Mesenchymal stem cell (in vitro differentiated cells and primary cell): ENCODE measurements at regions not wholly inside any gene's neighbourhood (a gene's known extent, or its start where the extent isn't known, plus 50 kb on each side); places are given as distances from the start of the nearest gene placed in this dataset.

ENCODE experiments used
- DNase-seq: peaks from one replicate; pipeline ENCODE4 v3.0.0-alpha.2; 2013
- H2AFZ ChIP-seq: one replicate; pipeline ENCODE4 v1.6.1; 2013; ENCODE audit warnings: low read depth, mild to moderate bottlenecking, control low read depth, inconsistent platforms, low read length, moderate library complexity
- H2AK5ac ChIP-seq: 2 replicates; pipeline ENCODE4 v1.6.1; 2013; ENCODE audit warnings: low read length, moderate library complexity, mild to moderate bottlenecking, inconsistent platforms; ENCODE audit not compliant: severe bottlenecking
- H2BK120ac ChIP-seq: one replicate; pipeline ENCODE4 v1.6.1; 2013; ENCODE audit warnings: low read depth, mild to moderate bottlenecking, inconsistent platforms, low read length, moderate library complexity
- H2BK12ac ChIP-seq, 2 experiments: one replicate each; pipeline ENCODE4 v1.6.1; 2013; ENCODE audit warnings: inconsistent platforms in 2 of 2, low read length in 2 of 2, mild to moderate bottlenecking in 2 of 2, moderate library complexity in 2 of 2, control low read depth in 1 of 2
- H2BK15ac ChIP-seq: one replicate; pipeline ENCODE4 v1.6.1; 2013; ENCODE audit warnings: mild to moderate bottlenecking, low read depth, inconsistent platforms; ENCODE audit not compliant: poor library complexity, severe bottlenecking
- H2BK5ac ChIP-seq: 2 replicates; pipeline ENCODE4 v1.6.1; 2013; ENCODE audit warnings: low read depth, mild to moderate bottlenecking, low read length, control low read depth, inconsistent platforms; ENCODE audit not compliant: poor library complexity, severe bottlenecking
- H3K14ac ChIP-seq, 2 experiments: one replicate each; pipeline ENCODE4 v1.6.1; 2013; ENCODE audit warnings: inconsistent platforms in 2 of 2, low read length in 2 of 2, control low read depth in 1 of 2, mild to moderate bottlenecking in 1 of 2, moderate library complexity in 1 of 2
- H3K18ac ChIP-seq, 2 experiments: one replicate each; pipeline ENCODE4 v1.6.1; 2013; ENCODE audit warnings: inconsistent platforms in 2 of 2, low read length in 2 of 2, control low read depth in 1 of 2, low read depth in 1 of 2, mild to moderate bottlenecking in 1 of 2
- H3K23ac ChIP-seq, 2 experiments: one replicate each; pipeline ENCODE4 v1.6.1; 2013; ENCODE audit warnings: inconsistent platforms in 2 of 2, low read length in 2 of 2, mild to moderate bottlenecking in 2 of 2, moderate library complexity in 2 of 2, control low read depth in 1 of 2
- H3K27ac ChIP-seq: 2 replicates; pipeline ENCODE4 v1.5.1; 2013; ENCODE audit warnings: mild to moderate bottlenecking, moderate library complexity, low read length, control low read depth, inconsistent platforms; ENCODE audit not compliant: poor library complexity, severe bottlenecking
- H3K27me3 ChIP-seq, 2 experiments: 2 replicates each; pipeline versions ENCODE4 v1.6.1 to v1.7.0; 2013; ENCODE audit warnings: low read length in 2 of 2, mild to moderate bottlenecking in 2 of 2, moderate library complexity in 2 of 2, control low read depth in 1 of 2, inconsistent platforms in 1 of 2; ENCODE audit not compliant: control insufficient read depth in 1 of 2, insufficient read depth in 1 of 2
- H3K36me3 ChIP-seq, 2 experiments: 2 replicates each; pipeline versions ENCODE4 v1.6.1 to v1.7.0; 2013; ENCODE audit warnings: low read length in 2 of 2, control low read depth in 1 of 2, inconsistent platforms in 1 of 2, low read depth in 1 of 2, mild to moderate bottlenecking in 1 of 2; ENCODE audit not compliant: insufficient read depth in 2 of 2, control insufficient read depth in 1 of 2
- H3K4ac ChIP-seq, 2 experiments: one replicate each; pipeline ENCODE4 v1.6.1; 2013; ENCODE audit warnings: inconsistent platforms in 2 of 2, low read length in 2 of 2, mild to moderate bottlenecking in 2 of 2, moderate library complexity in 2 of 2, control low read depth in 1 of 2, low read depth in 1 of 2
- H3K4me1 ChIP-seq: 2 replicates; pipeline ENCODE4 v1.6.1; 2013; ENCODE audit warnings: low read depth, low read length, control low read depth; ENCODE audit not compliant: control insufficient read depth, insufficient read depth
- H3K4me2 ChIP-seq: 2 replicates; pipeline ENCODE4 v1.6.1; 2013; ENCODE audit warnings: low read length, mild to moderate bottlenecking, inconsistent platforms; ENCODE audit not compliant: poor library complexity, severe bottlenecking
- H3K4me3 ChIP-seq, 2 experiments: 2 replicates each; pipeline versions ENCODE4 v1.5.1 to v1.7.0; 2013; ENCODE audit warnings: low read length in 2 of 2, mild to moderate bottlenecking in 2 of 2, control low read depth in 1 of 2, low read depth in 1 of 2; ENCODE audit not compliant: insufficient read depth in 1 of 2
- H3K79me1 ChIP-seq: replicated peaks from 2 replicates; pipeline ENCODE4 v1.6.1; 2013; ENCODE audit warnings: mild to moderate bottlenecking, control low read depth, low read length, inconsistent platforms; ENCODE audit not compliant: poor library complexity, severe bottlenecking
- H3K9ac ChIP-seq: 2 replicates; pipeline ENCODE4 v1.7.0; 2013; ENCODE audit warnings: mild to moderate bottlenecking, low read length, moderate library complexity
- H3K9me3 ChIP-seq: 2 replicates; pipeline ENCODE4 v1.7.0; 2013; ENCODE audit warnings: mild to moderate bottlenecking, low read length; ENCODE audit not compliant: control insufficient read depth
- H4K8ac ChIP-seq: one replicate; pipeline ENCODE4 v1.6.1; 2013; ENCODE audit warnings: inconsistent platforms, mild to moderate bottlenecking, low read length, moderate library complexity
- H4K91ac ChIP-seq: one replicate; pipeline ENCODE4 v1.6.1; 2013; ENCODE audit warnings: mild to moderate bottlenecking, low read length, inconsistent platforms
- WGBS: methylation state at CpG from one replicate; pipeline ENCODE4 v1.1.7; 2013; ENCODE audit warnings: mixed read lengths; 5-methylcytosine and 5-hydroxymethylcytosine counted together

DNA sequence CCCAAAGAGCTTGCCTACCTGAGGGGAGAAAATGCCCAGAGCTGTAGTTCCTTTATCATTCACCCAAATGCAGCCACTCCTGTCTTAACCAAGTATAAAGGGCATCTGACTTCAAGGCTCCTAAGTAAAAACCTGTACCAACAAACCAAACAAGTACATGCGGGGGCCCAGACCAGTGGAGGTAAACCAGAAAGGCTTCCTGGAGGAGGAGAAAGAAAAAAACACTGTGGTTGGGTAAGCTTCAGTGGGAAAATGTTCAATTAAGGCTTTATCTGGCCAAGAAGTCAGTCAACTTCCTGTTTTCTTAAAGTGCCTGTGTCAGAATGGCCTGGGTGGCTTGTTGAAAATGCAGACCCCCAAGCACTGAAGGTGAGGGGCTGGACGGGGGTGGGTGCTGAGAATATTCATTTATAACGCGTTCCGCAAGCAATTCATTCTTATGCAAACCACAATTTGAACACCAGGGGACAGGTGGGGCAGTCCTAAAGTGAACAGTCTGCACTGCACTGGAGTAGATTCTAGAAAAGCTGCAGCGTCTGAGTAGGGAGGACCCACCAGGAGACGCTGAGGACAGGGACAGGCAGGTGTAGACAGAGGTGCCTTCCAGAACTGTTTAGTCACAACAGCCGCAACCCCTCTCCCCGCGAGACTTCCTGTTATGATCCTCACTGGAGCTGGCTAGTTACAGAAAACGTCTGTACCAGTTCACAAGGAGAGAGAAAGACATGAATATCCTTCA, 467.1 kb downstream of the SOX9 start:
- Histone ChIP-seq H3K4me1 (peaks cover 17% of the 10 kb centered on the region), H2BK120ac (no peak overlapping the region), H3K36me3 (peaks cover 0 to 3% of the 10 kb centered on the region in 2 experiments), H3K4ac (no peak overlapping the region), H3K23ac (no peak overlapping the region), H3K9me3 (no peaks in the 10 kb centered on the region), H2BK15ac (no peak overlapping the region), H4K8ac (peak overlapping the region; percentile 10), H2AFZ (no peak overlapping the region), H4K91ac (no peak overlapping the region), H3K4me3 (no peak overlapping the region), H3K14ac (no peak overlapping the region), H2BK12ac (no peak overlapping the region), H3K9ac (no peak overlapping the region), H3K27ac (peak overlapping the region; percentile 88), H3K27me3 (no peaks in the 10 kb centered on the region), H3K79me1 (no peaks in the 10 kb centered on the region), H3K18ac (peak overlapping the region in 1 of 2 experiments; percentile 14), H2AK5ac (peak overlapping the region; percentile 45), H3K4me2 (peak overlapping the region; percentile 61), H2BK5ac (peak overlapping the region; percentile 22)
- WGBS = 57% methylated on average over 7 of the region's 11 CpGs
- peak; percentile 36 for DNase-seq

DNA sequence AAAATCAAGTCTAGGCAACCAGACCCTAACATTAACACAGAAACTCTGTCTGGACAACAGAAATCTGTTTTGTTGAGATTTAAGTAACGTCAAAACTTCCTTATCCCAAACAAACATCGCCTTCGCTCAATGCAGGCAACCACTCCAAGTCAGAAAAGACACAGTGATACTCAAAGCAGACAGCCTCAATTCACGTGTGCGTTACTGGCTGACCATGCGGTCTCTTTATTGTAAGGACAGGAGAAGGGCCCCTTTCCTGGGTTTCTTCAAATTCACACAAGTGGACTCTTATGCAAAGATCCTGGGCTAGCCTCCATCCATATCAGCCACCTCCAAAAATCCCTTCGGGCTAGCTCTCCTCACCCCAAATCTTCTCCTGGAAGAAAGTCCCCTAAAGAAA, 467.7 kb downstream of the SOX9 start:
- Histone ChIP-seq H3K4me2 (peak overlapping the region; percentile 61), H2BK5ac (peak overlapping the region; percentile 22), H2AFZ (no peak overlapping the region), H3K4me3 (no peak overlapping the region), H2BK15ac (no peak overlapping the region), H3K9me3 (no peaks in the 10 kb centered on the region), H3K79me1 (no peaks in the 10 kb centered on the region), H3K36me3 (peaks cover 0 to 1% of the 10 kb centered on the region in 2 experiments), H3K4ac (no peak overlapping the region), H4K8ac (no peak overlapping the region), H3K14ac (no peak overlapping the region), H2BK120ac (no peak overlapping the region), H3K23ac (no peak overlapping the region), H3K9ac (no peak overlapping the region), H2AK5ac (peak overlapping the region; percentile 73), H3K27ac (peak overlapping the region; percentile 88), H4K91ac (no peak overlapping the region), H3K27me3 (no peaks in the 10 kb centered on the region), H2BK12ac (no peak overlapping the region), H3K18ac (no peak overlapping the region), H3K4me1 (peaks cover 18% of the 10 kb centered on the region)
- no peak for DNase-seq
- WGBS = 70% methylated on average over 7 of the region's 7 CpGs

DNA sequence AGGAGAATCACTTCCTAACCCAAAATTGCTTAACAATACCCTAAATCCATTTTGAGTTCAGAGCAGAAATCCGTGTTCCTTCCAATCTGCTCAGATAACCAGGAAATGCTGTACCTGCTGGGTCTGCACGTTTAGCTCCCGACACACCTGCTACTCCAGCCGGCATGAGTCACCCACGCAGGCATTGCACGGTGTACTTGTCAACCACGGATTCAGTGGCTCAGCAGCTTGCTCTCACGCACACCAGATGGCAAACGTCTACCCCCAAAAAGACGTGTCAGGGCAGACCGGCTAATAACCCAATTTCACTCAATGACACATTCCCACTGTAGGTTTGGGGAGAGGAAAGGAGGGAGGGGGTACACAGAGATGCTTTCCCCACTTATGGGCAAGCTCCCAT, 468.1 kb downstream of the SOX9 start:
- peak; percentile 58 for DNase-seq
- H3K4me1 ChIP-seq = peaks cover 18% of the 10 kb centered on the region
- H2BK120ac ChIP-seq = no peak overlapping the region
- H3K4me2 ChIP-seq = peak overlapping the region; percentile 61
- H3K79me1 ChIP-seq = no peaks in the 10 kb centered on the region
- no peak overlapping the region for H3K4ac ChIP-seq
- no peak overlapping the region for H2AFZ ChIP-seq
- H3K9me3 ChIP-seq = no peaks in the 10 kb centered on the region
- no peak overlapping the region for H3K23ac ChIP-seq
- no peak overlapping the region for H2BK15ac ChIP-seq
- no peaks in the 10 kb centered on the region for H3K27me3 ChIP-seq
- H4K91ac ChIP-seq = no peak overlapping the region
- no peak overlapping the region for H4K8ac ChIP-seq
- H3K18ac ChIP-seq = no peak overlapping the region
- no peak overlapping the region for H2BK5ac ChIP-seq
- H3K36me3 ChIP-seq = no peaks in the 10 kb centered on the region
- H2AK5ac ChIP-seq = peak overlapping the region; percentile 44
- WGBS = 58% methylated on average over 9 of the region's 11 CpGs
- H2BK12ac ChIP-seq = no peak overlapping the region
- no peak overlapping the region for H3K4me3 ChIP-seq
- H3K14ac ChIP-seq = no peak overlapping the region
- H3K27ac ChIP-seq = peak overlapping the region; percentile 88
- no peak overlapping the region for H3K9ac ChIP-seq

- no peak overlapping the region for H3K14ac ChIP-seq
- H4K91ac ChIP-seq = no peak overlapping the region
- no peak overlapping the region for H2AFZ ChIP-seq
- peaks cover 18% of the 10 kb centered on the region for H3K4me1 ChIP-seq
- H3K9ac ChIP-seq = peak overlapping the region; percentile 87
- no peak overlapping the region for H2BK12ac ChIP-seq
- H3K18ac ChIP-seq = no peak overlapping the region
- H3K23ac ChIP-seq = no peak overlapping the region
- H2AK5ac ChIP-seq = no peak overlapping the region
- no peak overlapping the region for H2BK15ac ChIP-seq
- H3K9me3 ChIP-seq = no peaks in the 10 kb centered on the region
- no peaks in the 10 kb centered on the region for H3K79me1 ChIP-seq
- H4K8ac ChIP-seq = no peak overlapping the region
- peak; percentile 33 for DNase-seq
- H2BK120ac ChIP-seq = no peak overlapping the region
- WGBS = 70% methylated on average over 3 of the region's 3 CpGs
- no peaks in the 10 kb centered on the region for H3K36me3 ChIP-seq
- peak overlapping the region; percentile 89 for H3K4me2 ChIP-seq
- peak overlapping the region; percentile 43 for H3K27ac ChIP-seq
- no peak overlapping the region for H2BK5ac ChIP-seq
- peak overlapping the region in 1 of 2 experiments; percentile 95 for H3K4me3 ChIP-seq
- H3K4ac ChIP-seq = no peak overlapping the region
- H3K27me3 ChIP-seq = peaks cover 0 to 5% of the 10 kb centered on the region in 2 experiments
These were observed 469.6 kb downstream of the SOX9 start for GRCh38 chr17:72590382-72590781.
